ENCODE measurements at regions not wholly inside any gene's neighbourhood (a gene's known extent, or its start where the extent isn't known, plus 50 kb on each side); places are given as distances from the start of the nearest gene placed in this dataset.
"Not testable (repeated sequence)": the region's sequence is repeated elsewhere in the genome, so short reads cannot be mapped to it uniquely, and the experiment has no call there.

DNA sequence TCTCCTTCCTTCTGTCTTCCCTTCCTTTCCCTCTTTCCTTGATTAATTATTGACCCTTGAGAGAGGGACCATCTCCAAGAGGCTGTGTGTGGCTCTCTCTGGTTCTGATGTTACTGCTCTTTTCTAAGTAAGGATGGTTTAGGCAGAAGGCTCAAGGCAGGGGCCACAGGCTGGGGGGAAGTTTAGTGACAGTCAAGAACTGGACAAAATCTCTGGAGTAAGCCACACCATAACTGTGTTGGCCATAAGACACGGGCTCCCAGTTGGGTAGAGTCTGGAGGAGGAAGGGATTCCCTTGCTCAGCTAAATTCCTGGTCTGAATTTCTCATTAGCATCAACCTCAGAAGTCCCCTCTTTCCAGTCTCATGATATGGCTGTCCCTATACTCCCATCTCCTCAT is 74.7 kb downstream of the BUD13 start:
- DNase-seq = no peak

GRCh38 chr11:116697639-116698038 is 75.1 kb downstream of the BUD13 start:
- no peak for DNase-seq

DNA sequence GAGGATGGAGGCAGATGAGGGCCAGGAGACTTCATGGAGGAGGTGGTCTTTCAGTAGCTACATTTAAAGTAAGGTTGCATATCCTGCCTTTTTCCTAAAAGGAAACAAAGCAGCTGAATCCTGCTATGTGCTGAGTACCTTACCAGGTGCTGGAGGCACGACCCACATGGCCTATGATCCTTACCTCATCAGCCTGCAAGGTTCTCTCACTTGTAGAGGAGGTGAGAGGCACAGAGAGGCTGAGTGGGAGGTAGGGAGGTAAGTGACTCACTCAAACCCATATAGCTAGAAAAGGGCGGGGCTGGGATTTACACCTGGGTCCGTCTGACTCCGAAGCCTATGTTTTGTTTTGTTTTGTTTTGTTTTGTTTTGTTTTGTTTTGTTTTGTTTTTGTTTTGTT is 75.8 kb downstream of the BUD13 start:
- no peak for DNase-seq

DNA sequence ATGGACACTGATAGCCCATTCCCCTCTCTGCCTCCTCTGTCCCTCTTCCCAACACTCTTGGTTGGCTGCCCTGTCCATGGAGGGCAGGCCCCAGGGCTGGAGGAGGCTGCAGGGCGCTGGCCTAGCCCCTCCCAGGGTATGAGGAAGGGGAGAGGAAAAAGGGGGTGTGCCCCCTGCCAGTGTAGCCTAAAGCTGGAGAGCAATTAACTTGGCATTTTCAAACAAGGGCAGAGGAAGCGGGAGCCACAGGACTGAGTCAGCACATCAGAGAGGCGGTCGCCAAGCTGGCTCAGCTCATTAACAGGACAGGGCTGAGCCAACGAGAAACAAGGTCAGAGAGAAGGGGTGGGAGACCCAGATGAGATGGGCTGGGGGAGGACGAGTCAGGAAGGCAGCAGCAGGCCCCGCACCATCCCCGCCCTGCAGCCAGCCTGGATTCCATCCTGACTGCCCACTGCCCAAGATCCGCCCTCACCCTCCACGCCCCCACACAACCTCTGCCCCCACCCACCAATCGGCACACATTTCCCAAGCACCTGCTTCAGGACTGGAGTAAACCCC is 76.3 kb downstream of the BUD13 start:
- DNase-seq = no peak

DNA sequence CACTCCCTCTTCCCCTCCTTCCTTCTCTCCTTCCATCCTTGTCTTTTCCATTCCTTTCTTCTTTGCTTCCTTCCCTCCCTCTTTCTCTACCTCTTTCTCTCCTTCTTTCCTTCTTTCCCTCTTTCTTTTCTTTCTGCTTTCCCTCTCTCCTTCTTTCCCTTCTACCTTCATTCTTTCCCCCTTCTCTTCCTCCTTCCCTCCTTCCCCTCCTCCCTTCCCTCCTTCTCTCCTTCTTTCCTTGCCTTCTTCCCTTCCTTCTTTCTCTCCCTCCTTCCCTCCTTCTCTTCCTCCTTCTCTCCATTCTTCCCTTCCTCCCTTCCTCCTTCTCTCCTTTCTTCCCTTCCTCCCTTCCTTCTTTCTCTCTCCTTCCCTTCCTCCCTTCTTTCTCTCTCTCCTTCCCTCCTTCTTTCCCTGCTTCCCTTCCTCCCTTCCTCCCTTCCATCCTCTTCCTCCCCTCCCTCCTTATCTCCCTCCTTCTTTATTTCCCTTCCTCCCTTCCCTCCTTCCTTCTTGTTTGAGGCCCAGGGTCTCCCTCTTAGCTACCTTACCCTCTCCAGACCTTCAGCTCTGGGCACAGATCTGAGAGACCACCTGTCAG is 77.0 kb downstream of the BUD13 start:
- DNase-seq = no peak

- DNase-seq = no peak
Observed at GRCh38 chr11:116694815-116695590, 77.8 kb downstream of the BUD13 start.

- no peak for DNase-seq
Observed at GRCh38 chr11:116694349-116694725, 78.5 kb downstream of the BUD13 start.

GRCh38 chr11:116693593-116694348 is 79.0 kb downstream of the BUD13 start:
- DNase-seq = no peak

GRCh38 chr11:116693102-116693570 is 79.7 kb downstream of the BUD13 start:
- DNase-seq = no peak

- DNase-seq = no peak
Observed at GRCh38 chr11:116692318-116693101, 80.3 kb downstream of the BUD13 start.

GRCh38 chr11:116691771-116692177 is 81.0 kb downstream of the BUD13 start:
- DNase-seq = peak; percentile 71

- no peak for DNase-seq
Observed at GRCh38 chr11:116690611-116691010, 82.2 kb downstream of the BUD13 start.

DNA sequence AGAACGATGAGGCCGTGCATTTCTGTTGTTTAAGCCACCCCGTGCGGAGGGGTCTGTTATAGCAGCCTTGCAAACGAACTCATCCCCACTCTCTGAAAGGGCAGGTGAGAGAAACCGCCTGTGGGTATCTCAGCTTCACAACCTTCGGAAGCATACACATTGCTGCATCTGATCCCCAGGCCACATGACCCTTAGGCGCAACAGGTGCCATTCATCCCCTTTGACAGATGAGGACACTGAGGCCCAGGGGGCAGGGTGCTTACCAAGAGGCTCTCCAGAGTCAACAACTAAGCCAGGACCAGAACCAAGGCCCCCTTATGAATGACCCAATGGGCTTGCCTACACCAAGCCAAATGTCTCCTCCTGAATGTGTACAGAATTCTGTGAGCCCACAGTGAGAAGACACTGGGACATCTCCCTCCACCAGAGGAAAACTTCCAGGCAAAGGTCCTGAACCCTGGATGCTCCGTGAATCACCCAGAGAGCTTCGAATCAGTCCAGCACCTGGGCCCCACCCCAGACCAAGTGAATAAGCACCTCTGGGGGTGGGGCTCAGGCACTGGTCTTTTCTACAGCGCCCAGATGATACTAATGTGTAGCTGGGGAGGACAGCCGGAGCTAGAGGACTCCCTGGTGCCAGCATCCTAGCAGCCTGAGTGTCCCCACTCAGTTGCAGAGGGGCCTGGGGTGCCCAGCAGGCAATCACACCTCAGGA is 83.2 kb downstream of the BUD13 start:
- DNase-seq = no peak

DNA sequence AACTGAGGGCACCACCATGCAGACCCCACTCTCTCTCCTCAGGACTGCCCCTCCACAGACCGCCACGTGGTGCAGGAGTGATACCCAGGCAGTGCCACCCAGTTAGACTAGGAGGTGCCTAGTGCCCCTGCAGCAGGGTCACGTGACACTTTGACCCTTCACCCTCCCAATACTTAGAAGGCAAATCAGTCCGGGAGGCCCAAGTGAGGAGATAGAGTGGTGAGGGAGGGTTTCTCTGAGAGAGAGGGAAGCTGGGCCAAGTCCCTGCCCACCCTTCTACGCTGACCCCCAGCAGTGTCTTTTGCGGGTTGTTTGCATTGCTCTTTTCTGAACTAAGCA is 84.6 kb downstream of the BUD13 start:
- no peak for DNase-seq

GRCh38 chr11:116687458-116688201 is 85.2 kb downstream of the BUD13 start:
- no peak for DNase-seq

GRCh38 chr11:116686866-116687265 is 85.9 kb downstream of the BUD13 start:
- no peak for DNase-seq

GRCh38 chr11:116683982-116684381 is 88.8 kb downstream of the BUD13 start:
- no peak for DNase-seq

- DNase-seq = no peak
Observed at GRCh38 chr11:116680349-116681125, 92.2 kb downstream of the BUD13 start.

GRCh38 chr11:116678887-116679286 is 93.9 kb downstream of the BUD13 start:
- no peak for DNase-seq

DNA sequence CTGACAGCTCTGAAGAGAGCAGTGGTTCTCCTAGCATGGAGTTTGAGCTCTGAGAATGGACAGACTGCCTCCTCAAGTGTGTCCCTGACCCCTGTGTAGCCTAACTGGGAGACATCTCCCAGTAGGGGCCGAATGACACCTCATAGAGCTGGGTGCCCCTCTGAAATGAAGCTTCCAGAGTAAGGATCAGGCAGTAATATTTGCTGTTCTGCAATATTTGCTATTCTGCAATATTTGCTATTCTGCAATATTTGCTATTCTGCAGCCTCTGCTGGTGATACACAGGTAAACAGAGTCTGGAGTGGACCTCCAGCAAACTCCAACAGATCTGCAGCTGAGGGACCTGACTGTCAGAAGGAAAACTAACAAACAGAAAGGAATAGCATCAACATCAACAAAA is 105.5 kb downstream of the BUD13 start:
- DNase-seq = not testable (repeated sequence)

All from hematopoietic multipotent progenitor cell treated with erythropoietin and hydrocortisone succinate and interleukin-3 and kit ligand, for 6 days (in vitro differentiated cells).